ENCODE measurements at regions not wholly inside any gene's neighbourhood (a gene's known extent, or its start where the extent isn't known, plus 50 kb on each side); places are given as distances from the start of the nearest gene placed in this dataset.

DNA sequence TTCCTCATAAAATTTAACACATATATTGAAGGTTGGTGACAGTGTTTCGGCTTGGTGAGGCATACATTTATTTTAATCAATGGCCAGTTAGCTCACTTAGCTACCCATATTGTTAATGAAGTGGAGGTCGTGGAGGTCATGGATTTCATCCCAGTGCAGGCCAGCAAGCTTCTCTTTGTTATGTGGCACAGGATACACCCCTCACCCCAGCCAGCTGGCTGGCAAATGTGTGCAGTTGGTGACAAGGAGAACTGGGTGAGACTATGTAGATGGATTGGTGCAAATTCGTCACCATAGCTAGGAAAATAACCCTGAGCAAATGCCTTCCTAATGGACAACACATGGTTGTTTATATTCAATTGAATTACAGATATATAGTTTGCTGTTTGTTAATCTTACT, 50.5 kb upstream of the FOXP2 start:
- TF ChIP-seq, protein P1, sequence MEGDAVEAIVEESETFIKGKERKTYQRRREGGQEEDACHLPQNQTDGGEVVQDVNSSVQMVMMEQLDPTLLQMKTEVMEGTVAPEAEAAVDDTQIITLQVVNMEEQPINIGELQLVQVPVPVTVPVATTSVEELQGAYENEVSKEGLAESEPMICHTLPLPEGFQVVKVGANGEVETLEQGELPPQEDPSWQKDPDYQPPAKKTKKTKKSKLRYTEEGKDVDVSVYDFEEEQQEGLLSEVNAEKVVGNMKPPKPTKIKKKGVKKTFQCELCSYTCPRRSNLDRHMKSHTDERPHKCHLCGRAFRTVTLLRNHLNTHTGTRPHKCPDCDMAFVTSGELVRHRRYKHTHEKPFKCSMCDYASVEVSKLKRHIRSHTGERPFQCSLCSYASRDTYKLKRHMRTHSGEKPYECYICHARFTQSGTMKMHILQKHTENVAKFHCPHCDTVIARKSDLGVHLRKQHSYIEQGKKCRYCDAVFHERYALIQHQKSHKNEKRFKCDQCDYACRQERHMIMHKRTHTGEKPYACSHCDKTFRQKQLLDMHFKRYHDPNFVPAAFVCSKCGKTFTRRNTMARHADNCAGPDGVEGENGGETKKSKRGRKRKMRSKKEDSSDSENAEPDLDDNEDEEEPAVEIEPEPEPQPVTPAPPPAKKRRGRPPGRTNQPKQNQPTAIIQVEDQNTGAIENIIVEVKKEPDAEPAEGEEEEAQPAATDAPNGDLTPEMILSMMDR (IDR thresholded peaks at IDR 0.05) = no peak
- no peak for TF ChIP-seq POLR2A (IDR thresholded peaks at IDR 0.05)
